ENCODE measurements at regions not wholly inside any gene's neighbourhood (a gene's known extent, or its start where the extent isn't known, plus 50 kb on each side); places are given as distances from the start of the nearest gene placed in this dataset.

DNA sequence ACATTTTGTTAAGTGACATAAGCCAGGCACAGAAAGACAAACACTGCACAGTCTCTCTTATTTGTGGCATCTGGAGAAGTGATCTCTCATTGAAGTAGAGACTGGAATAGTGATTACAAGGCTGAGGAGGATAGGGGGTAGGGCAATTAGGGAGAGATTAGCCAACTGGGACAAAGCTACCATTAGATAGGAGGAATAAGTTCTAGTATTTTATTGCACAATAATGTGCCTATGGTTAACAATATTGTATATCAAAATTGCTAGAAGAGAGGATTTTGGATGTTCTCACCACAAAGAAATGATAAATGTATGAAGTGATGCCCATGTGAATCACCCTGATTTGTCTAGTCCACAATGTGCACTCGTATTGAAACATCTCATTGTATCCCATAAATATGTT, 281.8 kb downstream of the MTRR start:
- Histone ChIP-seq H3K4me2 (no peak overlapping the region), H3K27ac (no peak overlapping the region), H3K4me1 (no peaks in the 10 kb centered on the region), H3K9me3 (no peaks in the 10 kb centered on the region), H3K4me3 (no peak overlapping the region)
- ATAC-seq (no peak), DNase-seq (ENCODE audit: low read depth in 1 of 2, low spot score in 1 of 2) (no peak), FAIRE-seq (no peak)
- ChIA-PET CTCF (no interaction called here), POLR2A (no interaction called here)
- TF ChIP-seq SMC3 (IDR thresholded peaks at IDR 0.05) (no peak), JUN (IDR thresholded peaks at IDR 0.05) (no peak), FOXS1 (CRISPR knock-in tag; IDR thresholded peaks at IDR 0.05) (no peak), HOXA7 (CRISPR knock-in tag; IDR thresholded peaks at IDR 0.05) (no peak), GATA3 (IDR thresholded peaks at IDR 0.05; ENCODE audit: borderline replicate concordance) (no peak), POLR2AphosphoS2 (conservative IDR thresholded peaks at IDR 0.05; ENCODE audit: low read length) (no peak), CHD2 (IDR thresholded peaks at IDR 0.05; ENCODE audit: low read length, partially characterized antibody) (no peak), NFE2L2 (conservative IDR thresholded peaks at IDR 0.05; ENCODE audit: low read length) (no peak), ZC3H11A (IDR thresholded peaks at IDR 0.05) (no peak), RNF2 (IDR thresholded peaks at IDR 0.05; ENCODE audit: borderline replicate concordance, low read depth) (no peak), MAZ (IDR thresholded peaks at IDR 0.05; ENCODE audit: borderline replicate concordance, low read depth, low read length) (no peak), BHLHE40 (IDR thresholded peaks at IDR 0.05; ENCODE audit: low read depth, low read length) (no peak), JUNB (IDR thresholded peaks at IDR 0.05) (no peak), FOSL2 (IDR thresholded peaks at IDR 0.05) (no peak), FOSL2 (CRISPR knock-in tag; IDR thresholded peaks at IDR 0.05) (no peak)
- TF ChIP-seq, protein P1, sequence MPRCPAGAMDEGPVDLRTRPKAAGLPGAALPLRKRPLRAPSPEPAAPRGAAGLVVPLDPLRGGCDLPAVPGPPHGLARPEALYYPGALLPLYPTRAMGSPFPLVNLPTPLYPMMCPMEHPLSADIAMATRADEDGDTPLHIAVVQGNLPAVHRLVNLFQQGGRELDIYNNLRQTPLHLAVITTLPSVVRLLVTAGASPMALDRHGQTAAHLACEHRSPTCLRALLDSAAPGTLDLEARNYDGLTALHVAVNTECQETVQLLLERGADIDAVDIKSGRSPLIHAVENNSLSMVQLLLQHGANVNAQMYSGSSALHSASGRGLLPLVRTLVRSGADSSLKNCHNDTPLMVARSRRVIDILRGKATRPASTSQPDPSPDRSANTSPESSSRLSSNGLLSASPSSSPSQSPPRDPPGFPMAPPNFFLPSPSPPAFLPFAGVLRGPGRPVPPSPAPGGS (IDR thresholded peaks at IDR 0.05) = no peak
- TF ChIP-seq, protein P2, sequence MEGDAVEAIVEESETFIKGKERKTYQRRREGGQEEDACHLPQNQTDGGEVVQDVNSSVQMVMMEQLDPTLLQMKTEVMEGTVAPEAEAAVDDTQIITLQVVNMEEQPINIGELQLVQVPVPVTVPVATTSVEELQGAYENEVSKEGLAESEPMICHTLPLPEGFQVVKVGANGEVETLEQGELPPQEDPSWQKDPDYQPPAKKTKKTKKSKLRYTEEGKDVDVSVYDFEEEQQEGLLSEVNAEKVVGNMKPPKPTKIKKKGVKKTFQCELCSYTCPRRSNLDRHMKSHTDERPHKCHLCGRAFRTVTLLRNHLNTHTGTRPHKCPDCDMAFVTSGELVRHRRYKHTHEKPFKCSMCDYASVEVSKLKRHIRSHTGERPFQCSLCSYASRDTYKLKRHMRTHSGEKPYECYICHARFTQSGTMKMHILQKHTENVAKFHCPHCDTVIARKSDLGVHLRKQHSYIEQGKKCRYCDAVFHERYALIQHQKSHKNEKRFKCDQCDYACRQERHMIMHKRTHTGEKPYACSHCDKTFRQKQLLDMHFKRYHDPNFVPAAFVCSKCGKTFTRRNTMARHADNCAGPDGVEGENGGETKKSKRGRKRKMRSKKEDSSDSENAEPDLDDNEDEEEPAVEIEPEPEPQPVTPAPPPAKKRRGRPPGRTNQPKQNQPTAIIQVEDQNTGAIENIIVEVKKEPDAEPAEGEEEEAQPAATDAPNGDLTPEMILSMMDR (IDR thresholded peaks at IDR 0.05) = no peak
- TF ChIP-seq, protein P3, sequence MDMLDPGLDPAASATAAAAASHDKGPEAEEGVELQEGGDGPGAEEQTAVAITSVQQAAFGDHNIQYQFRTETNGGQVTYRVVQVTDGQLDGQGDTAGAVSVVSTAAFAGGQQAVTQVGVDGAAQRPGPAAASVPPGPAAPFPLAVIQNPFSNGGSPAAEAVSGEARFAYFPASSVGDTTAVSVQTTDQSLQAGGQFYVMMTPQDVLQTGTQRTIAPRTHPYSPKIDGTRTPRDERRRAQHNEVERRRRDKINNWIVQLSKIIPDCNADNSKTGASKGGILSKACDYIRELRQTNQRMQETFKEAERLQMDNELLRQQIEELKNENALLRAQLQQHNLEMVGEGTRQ (IDR thresholded peaks at IDR 0.05) = no peak
- TF ChIP-seq, protein P4, sequence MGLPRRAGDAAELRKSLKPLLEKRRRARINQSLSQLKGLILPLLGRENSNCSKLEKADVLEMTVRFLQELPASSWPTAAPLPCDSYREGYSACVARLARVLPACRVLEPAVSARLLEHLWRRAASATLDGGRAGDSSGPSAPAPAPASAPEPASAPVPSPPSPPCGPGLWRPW (IDR thresholded peaks at IDR 0.05) = no peak
- WGBS (ENCODE audit: missing lambda C conversion rate) = 18% methylated on average over 1 of the region's 1 CpG

DNA sequence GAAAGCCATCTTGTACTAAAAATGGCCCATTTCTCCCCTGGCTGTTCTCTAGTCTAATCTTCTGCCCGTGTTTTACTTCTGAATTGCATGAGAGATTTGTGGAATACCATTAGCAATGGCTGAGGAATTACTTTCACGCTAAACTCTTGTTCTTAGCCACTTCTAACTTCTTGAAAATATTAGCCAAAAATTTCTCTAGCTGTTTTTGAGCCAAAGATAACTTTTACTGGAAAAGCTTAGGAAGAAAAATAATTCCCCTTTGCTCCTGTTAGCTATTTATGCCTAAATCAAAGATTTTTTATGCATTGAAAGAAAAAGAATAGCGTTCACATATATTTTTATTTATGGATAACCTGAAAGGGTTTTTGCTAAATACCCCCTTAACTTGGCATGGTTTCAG, 287.8 kb downstream of the MTRR start:
- H3K9me3 ChIP-seq = no peaks in the 10 kb centered on the region
- no peaks in the 10 kb centered on the region for H3K4me1 ChIP-seq
- TF ChIP-seq EHF (CRISPR knock-in tag; IDR thresholded peaks at IDR 0.05) = no peak
- TF ChIP-seq, protein P5, sequence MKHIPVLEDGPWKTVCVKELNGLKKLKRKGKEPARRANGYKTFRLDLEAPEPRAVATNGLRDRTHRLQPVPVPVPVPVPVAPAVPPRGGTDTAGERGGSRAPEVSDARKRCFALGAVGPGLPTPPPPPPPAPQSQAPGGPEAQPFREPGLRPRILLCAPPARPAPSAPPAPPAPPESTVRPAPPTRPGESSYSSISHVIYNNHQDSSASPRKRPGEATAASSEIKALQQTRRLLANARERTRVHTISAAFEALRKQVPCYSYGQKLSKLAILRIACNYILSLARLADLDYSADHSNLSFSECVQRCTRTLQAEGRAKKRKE (CRISPR knock-in tag; IDR thresholded peaks at IDR 0.05; ENCODE audit: low read depth) = no peak
- TF ChIP-seq RAD21 (conservative IDR thresholded peaks at IDR 0.05 in 1 of 2, IDR thresholded peaks at IDR 0.05 in 1 of 2) = no peak
- no peak for TF ChIP-seq ESRRA (IDR thresholded peaks at IDR 0.05; ENCODE audit: borderline replicate concordance, low read length)
- TF ChIP-seq, protein P4 (IDR thresholded peaks at IDR 0.05) = no peak
- no peak for TF ChIP-seq CHD2 (IDR thresholded peaks at IDR 0.05; ENCODE audit: low read length, partially characterized antibody)
- no peak for TF ChIP-seq MYC (IDR thresholded peaks at IDR 0.05; ENCODE audit: borderline replicate concordance, low read length)
- TF ChIP-seq, protein P6, sequence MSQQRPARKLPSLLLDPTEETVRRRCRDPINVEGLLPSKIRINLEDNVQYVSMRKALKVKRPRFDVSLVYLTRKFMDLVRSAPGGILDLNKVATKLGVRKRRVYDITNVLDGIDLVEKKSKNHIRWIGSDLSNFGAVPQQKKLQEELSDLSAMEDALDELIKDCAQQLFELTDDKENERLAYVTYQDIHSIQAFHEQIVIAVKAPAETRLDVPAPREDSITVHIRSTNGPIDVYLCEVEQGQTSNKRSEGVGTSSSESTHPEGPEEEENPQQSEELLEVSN (IDR thresholded peaks at IDR 0.05; ENCODE audit: borderline replicate concordance, low read depth) = no peak
- no peak for TF ChIP-seq CEBPB (IDR thresholded peaks at IDR 0.05)
- FAIRE-seq = no peak
- 10% methylated on average over 3 of the region's 3 CpGs for WGBS (ENCODE audit: missing lambda C conversion rate)
- no peak for DNase-seq (ENCODE audit: low read depth in 1 of 2, low spot score in 1 of 2)
- H3K4me3 ChIP-seq = no peak overlapping the region
- CTCF ChIA-PET = no interaction called here
- POLR2A ChIA-PET = no interaction called here
- no peak for ATAC-seq
- H3K27ac ChIP-seq = no peak overlapping the region
- no peak overlapping the region for H3K4me2 ChIP-seq
